ENCODE measurements at regions not wholly inside any gene's neighbourhood (a gene's known extent, or its start where the extent isn't known, plus 50 kb on each side); places are given as distances from the start of the nearest gene placed in this dataset.

DNA sequence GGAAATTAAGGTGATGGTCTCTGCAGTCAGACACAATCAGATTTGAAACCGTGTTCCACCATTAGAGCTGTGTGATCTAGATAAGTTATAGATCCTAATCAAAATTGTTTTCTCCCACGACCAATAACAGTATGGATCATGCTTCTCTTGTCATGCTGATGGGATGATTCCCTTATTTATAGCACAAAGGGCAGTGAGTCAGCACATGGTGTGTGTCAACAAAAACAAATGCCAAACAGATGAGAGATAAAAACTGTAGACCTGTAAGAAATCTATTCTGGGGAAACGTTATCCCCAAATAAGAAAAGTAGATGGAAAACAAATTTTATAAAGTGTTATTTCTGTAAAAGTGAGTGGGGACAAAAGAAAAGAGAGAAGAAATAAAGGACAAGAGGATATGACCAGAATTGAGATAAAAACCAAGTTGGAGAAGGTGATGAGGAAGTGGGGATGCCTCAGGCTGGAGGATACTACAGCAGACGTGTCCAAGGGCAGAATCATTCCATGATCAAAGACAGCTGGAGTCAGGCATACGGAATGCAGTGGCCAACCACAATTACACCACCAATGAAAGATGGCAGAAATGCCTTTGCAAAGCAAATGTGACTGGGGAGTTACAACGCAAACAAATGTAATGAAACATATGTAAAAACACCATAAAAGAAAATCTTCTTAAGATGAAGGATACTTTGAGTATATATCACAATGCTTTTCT, 377.8 kb upstream of the PRKX start:
- no peak for TF ChIP-seq RAD21 (IDR thresholded peaks at IDR 0.05)
- TF ChIP-seq, protein P1, sequence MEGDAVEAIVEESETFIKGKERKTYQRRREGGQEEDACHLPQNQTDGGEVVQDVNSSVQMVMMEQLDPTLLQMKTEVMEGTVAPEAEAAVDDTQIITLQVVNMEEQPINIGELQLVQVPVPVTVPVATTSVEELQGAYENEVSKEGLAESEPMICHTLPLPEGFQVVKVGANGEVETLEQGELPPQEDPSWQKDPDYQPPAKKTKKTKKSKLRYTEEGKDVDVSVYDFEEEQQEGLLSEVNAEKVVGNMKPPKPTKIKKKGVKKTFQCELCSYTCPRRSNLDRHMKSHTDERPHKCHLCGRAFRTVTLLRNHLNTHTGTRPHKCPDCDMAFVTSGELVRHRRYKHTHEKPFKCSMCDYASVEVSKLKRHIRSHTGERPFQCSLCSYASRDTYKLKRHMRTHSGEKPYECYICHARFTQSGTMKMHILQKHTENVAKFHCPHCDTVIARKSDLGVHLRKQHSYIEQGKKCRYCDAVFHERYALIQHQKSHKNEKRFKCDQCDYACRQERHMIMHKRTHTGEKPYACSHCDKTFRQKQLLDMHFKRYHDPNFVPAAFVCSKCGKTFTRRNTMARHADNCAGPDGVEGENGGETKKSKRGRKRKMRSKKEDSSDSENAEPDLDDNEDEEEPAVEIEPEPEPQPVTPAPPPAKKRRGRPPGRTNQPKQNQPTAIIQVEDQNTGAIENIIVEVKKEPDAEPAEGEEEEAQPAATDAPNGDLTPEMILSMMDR (IDR thresholded peaks at IDR 0.05; ENCODE audit: low read depth, low read length, missing input control), result no peak
- TF ChIP-seq JUND (IDR thresholded peaks at IDR 0.05), result no peak
- TF ChIP-seq, protein P2, sequence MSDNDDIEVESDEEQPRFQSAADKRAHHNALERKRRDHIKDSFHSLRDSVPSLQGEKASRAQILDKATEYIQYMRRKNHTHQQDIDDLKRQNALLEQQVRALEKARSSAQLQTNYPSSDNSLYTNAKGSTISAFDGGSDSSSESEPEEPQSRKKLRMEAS (IDR thresholded peaks at IDR 0.05), result no peak
- TF ChIP-seq YY1 (IDR thresholded peaks at IDR 0.05), result no peak
- no peak for TF ChIP-seq SP1 (IDR thresholded peaks at IDR 0.05)
- TF ChIP-seq EGR1 (IDR thresholded peaks at IDR 0.05; ENCODE audit: low read depth in 2 of 2), result no peak
- TF ChIP-seq TAF1 (conservative IDR thresholded peaks at IDR 0.05), result no peak
- TF ChIP-seq, protein P3, sequence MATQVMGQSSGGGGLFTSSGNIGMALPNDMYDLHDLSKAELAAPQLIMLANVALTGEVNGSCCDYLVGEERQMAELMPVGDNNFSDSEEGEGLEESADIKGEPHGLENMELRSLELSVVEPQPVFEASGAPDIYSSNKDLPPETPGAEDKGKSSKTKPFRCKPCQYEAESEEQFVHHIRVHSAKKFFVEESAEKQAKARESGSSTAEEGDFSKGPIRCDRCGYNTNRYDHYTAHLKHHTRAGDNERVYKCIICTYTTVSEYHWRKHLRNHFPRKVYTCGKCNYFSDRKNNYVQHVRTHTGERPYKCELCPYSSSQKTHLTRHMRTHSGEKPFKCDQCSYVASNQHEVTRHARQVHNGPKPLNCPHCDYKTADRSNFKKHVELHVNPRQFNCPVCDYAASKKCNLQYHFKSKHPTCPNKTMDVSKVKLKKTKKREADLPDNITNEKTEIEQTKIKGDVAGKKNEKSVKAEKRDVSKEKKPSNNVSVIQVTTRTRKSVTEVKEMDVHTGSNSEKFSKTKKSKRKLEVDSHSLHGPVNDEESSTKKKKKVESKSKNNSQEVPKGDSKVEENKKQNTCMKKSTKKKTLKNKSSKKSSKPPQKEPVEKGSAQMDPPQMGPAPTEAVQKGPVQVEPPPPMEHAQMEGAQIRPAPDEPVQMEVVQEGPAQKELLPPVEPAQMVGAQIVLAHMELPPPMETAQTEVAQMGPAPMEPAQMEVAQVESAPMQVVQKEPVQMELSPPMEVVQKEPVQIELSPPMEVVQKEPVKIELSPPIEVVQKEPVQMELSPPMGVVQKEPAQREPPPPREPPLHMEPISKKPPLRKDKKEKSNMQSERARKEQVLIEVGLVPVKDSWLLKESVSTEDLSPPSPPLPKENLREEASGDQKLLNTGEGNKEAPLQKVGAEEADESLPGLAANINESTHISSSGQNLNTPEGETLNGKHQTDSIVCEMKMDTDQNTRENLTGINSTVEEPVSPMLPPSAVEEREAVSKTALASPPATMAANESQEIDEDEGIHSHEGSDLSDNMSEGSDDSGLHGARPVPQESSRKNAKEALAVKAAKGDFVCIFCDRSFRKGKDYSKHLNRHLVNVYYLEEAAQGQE (IDR thresholded peaks at IDR 0.05), result no peak
- TF ChIP-seq HNF4A (conservative IDR thresholded peaks at IDR 0.05), result no peak
- TF ChIP-seq, protein P4, sequence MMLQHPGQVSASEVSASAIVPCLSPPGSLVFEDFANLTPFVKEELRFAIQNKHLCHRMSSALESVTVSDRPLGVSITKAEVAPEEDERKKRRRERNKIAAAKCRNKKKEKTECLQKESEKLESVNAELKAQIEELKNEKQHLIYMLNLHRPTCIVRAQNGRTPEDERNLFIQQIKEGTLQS (IDR thresholded peaks at IDR 0.05), result no peak

All from liver (tissue), 3 donors.